ENCODE measurements at regions not wholly inside any gene's neighbourhood (a gene's known extent, or its start where the extent isn't known, plus 50 kb on each side); places are given as distances from the start of the nearest gene placed in this dataset.

- DNase-seq (ENCODE audit: low spot score): no peak
- TF ChIP-seq CTCF (IDR thresholded peaks at IDR 0.05): no peak
- no peak for ATAC-seq (ENCODE audit: low FRiP score)
Observed at GRCh38 chr1:166785987-166786386, 53.3 kb upstream of the POGK start.

- DNase-seq (ENCODE audit: low spot score) (no peak), ATAC-seq (ENCODE audit: low FRiP score) (no peak)
- TF ChIP-seq CTCF (IDR thresholded peaks at IDR 0.05): no peak
Observed at GRCh38 chr1:166789286-166789685, 50.0 kb upstream of the POGK start.

Measured in omental fat pad (tissue), 3 donors.